B cell (primary cell): ENCODE measurements at regions not wholly inside any gene's neighbourhood (a gene's known extent, or its start where the extent isn't known, plus 50 kb on each side); places are given as distances from the start of the nearest gene placed in this dataset.

Experiments used
- EZH2 ChIP-seq: IDR thresholded peaks from 2 replicates; pipeline ENCODE4 v1.6.1; 2012; ENCODE audit warnings: borderline replicate concordance, low read depth, mild to moderate bottlenecking, moderate library complexity, low read length; ENCODE audit not compliant: insufficient read depth, poor library complexity, severe bottlenecking
- TF ChIP-seq, protein P1 (sequence below): fragments of 200-600 bp; IDR thresholded peaks from one replicate; pipeline ENCODE4 v1.8.0; 2022; ENCODE audit warnings: antibody characterized with exemption, mild to moderate bottlenecking

DNA sequence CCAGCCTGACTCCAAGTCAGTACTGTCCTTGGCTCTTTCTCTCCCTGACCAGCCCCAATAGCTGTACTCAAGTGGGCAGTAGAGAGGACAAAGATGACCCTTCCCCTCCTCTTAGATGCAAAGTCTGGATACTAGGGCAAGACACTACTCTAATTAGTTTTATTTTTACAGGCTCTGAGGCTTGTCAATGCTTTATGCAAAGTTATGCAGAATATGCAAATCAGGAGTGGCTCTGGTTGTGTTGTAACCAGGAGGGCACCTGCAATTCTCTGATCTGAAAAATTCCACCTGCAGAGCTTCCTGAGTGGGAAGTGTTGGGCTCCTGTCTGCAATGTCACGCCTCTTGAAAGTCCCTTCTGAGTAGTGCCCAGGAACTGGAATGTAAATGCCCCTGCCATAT is 201.5 kb downstream of the RGS3 start:
- TF ChIP-seq, protein P1, sequence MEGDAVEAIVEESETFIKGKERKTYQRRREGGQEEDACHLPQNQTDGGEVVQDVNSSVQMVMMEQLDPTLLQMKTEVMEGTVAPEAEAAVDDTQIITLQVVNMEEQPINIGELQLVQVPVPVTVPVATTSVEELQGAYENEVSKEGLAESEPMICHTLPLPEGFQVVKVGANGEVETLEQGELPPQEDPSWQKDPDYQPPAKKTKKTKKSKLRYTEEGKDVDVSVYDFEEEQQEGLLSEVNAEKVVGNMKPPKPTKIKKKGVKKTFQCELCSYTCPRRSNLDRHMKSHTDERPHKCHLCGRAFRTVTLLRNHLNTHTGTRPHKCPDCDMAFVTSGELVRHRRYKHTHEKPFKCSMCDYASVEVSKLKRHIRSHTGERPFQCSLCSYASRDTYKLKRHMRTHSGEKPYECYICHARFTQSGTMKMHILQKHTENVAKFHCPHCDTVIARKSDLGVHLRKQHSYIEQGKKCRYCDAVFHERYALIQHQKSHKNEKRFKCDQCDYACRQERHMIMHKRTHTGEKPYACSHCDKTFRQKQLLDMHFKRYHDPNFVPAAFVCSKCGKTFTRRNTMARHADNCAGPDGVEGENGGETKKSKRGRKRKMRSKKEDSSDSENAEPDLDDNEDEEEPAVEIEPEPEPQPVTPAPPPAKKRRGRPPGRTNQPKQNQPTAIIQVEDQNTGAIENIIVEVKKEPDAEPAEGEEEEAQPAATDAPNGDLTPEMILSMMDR, result no peak
- no peak for TF ChIP-seq EZH2
